LNCaP clone FGC (cell line): ENCODE measurements at regions not wholly inside any gene's neighbourhood (a gene's known extent, or its start where the extent isn't known, plus 50 kb on each side); places are given as distances from the start of the nearest gene placed in this dataset.

Experiments
- DNase-seq: peaks from one replicate; pipeline ENCODE4 v3.0.0-alpha.2; 2011; ENCODE audit warnings: low read depth
- H3K4me3 ChIP-seq: 2 replicates; pipeline ENCODE4 v1.5.1; 2011; ENCODE audit warnings: mild to moderate bottlenecking, low read depth, low read length, control low read depth
- TF ChIP-seq, protein P1 (sequence below): IDR thresholded peaks from 2 replicates; pipeline ENCODE4 v1.5.1; 2012; ENCODE audit warnings: mild to moderate bottlenecking; ENCODE audit not compliant: control insufficient read depth, insufficient read depth; ENCODE audit errors: extremely low read depth

- no peak for DNase-seq
- H3K4me3 ChIP-seq: no peak overlapping the region
- TF ChIP-seq, protein P1, sequence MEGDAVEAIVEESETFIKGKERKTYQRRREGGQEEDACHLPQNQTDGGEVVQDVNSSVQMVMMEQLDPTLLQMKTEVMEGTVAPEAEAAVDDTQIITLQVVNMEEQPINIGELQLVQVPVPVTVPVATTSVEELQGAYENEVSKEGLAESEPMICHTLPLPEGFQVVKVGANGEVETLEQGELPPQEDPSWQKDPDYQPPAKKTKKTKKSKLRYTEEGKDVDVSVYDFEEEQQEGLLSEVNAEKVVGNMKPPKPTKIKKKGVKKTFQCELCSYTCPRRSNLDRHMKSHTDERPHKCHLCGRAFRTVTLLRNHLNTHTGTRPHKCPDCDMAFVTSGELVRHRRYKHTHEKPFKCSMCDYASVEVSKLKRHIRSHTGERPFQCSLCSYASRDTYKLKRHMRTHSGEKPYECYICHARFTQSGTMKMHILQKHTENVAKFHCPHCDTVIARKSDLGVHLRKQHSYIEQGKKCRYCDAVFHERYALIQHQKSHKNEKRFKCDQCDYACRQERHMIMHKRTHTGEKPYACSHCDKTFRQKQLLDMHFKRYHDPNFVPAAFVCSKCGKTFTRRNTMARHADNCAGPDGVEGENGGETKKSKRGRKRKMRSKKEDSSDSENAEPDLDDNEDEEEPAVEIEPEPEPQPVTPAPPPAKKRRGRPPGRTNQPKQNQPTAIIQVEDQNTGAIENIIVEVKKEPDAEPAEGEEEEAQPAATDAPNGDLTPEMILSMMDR: no peak
These were observed 191.2 kb downstream of the MANEA start for GRCh38 chr6:95768539-95768938.

DNA sequence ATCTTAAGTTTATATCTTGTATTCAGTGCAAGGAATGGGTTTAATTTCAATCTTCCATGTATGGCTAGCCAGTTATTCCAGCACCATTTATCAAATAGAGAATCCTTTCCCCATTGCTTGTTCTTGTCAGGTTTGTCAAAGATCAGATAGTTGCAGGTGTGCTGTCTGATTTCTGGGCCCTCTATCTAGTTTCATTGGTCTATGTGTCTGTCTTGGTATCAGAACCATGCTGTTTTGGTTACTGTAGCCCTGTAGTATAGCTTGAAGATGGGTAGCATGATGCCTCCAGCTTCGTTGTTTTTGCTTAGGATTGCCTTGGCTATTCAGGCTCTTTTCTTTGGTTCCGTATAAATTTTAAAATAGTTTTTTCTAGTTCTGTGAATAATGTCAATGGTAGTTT, 200.0 kb downstream of the MANEA start:
- DNase-seq: no peak
- no peak overlapping the region for H3K4me3 ChIP-seq
- TF ChIP-seq, protein P1: no peak

GRCh38 chr6:95780037-95780436, 202.7 kb downstream of the MANEA start:
- H3K4me3 ChIP-seq: no peak overlapping the region
- TF ChIP-seq, protein P1: no peak
- no peak for DNase-seq

- TF ChIP-seq, protein P1: no peak
- no peak overlapping the region for H3K4me3 ChIP-seq
- no peak for DNase-seq
These were observed 206.7 kb downstream of the MANEA start for GRCh38 chr6:95784019-95784418.

DNA sequence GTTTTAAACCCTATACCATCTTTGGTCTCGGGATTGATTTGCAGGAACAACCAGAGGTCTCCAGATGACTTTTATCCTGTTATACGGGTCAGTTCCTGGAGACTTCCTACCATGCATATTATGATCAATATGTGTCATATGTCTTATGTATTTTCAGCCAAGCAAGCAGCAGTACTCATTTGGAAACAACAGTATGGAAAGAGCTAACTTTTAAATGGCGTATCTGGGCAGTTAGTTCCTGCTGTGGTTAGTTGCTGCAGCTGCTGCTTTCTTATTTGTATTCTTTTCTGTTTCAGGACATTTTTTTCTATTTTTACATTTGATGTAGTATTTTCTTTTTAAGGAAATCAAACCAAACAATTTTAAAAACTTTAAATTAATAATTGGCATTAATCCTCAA, 207.5 kb downstream of the MANEA start:
- TF ChIP-seq, protein P1: no peak
- H3K4me3 ChIP-seq: no peak overlapping the region
- DNase-seq: no peak

GRCh38 chr6:95785785-95786184, 208.4 kb downstream of the MANEA start:
- TF ChIP-seq, protein P1: no peak
- DNase-seq: no peak
- H3K4me3 ChIP-seq: no peak overlapping the region

DNA sequence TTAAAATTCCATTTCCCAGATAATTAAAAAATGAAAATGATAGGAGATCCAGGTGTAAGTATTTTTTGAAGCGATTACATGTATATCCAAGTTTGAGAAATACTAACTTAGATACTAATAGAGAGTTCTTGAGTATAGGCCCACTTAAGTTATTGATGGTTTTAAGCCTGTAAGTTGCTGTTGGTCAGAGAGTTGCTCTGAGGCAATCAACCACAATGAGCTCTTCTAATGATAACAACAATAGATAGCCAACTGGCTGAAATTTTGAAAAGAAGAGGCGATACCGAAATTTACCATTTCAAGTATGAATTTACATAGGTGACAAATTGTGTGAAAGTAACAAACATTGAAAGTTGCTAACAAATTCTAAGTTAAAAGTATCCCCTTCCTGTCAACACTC, 209.5 kb downstream of the MANEA start:
- TF ChIP-seq, protein P1: no peak
- no peak for DNase-seq
- H3K4me3 ChIP-seq: no peak overlapping the region
